ENCODE measurements at regions not wholly inside any gene's neighbourhood (a gene's known extent, or its start where the extent isn't known, plus 50 kb on each side); places are given as distances from the start of the nearest gene placed in this dataset.

- no peaks in the 10 kb centered on the region for H3K36me3 ChIP-seq
- no peaks in the 10 kb centered on the region for H3K9me3 ChIP-seq
- TF ChIP-seq CTCF (IDR thresholded peaks at IDR 0.05) = no peak
- TF ChIP-seq POLR2A (IDR thresholded peaks at IDR 0.05) = no peak
- no peak for TF ChIP-seq POLR2AphosphoS5 (IDR thresholded peaks at IDR 0.05; ENCODE audit: insufficient read depth in 1 of 2, low read depth in 1 of 2)
- H3K4me1 ChIP-seq = no peaks in the 10 kb centered on the region
- DNase-seq (ENCODE audit: extremely low spot score in 2 of 2) = no peak
- intact Hi-C loops (cut with DNase I) = no loop called here
- no peaks in the 10 kb centered on the region for H3K27me3 ChIP-seq
- no peak overlapping the region for H3K27ac ChIP-seq
- H3K4me3 ChIP-seq = no peak overlapping the region
Measured at GRCh38 chr10:55280696-55281095, 479.7 kb upstream of the PCDH15 start.

GRCh38 chr10:55277549-55277948 lies 476.5 kb upstream of the PCDH15 start:
- Histone ChIP-seq H3K4me3 (no peak overlapping the region), H3K9me3 (no peaks in the 10 kb centered on the region), H3K27ac (no peak overlapping the region), H3K36me3 (no peaks in the 10 kb centered on the region), H3K4me1 (no peaks in the 10 kb centered on the region), H3K27me3 (no peaks in the 10 kb centered on the region)
- TF ChIP-seq POLR2A (IDR thresholded peaks at IDR 0.05) = no peak
- TF ChIP-seq POLR2AphosphoS5 (IDR thresholded peaks at IDR 0.05; ENCODE audit: insufficient read depth in 1 of 2, low read depth in 1 of 2) = no peak
- TF ChIP-seq CTCF (IDR thresholded peaks at IDR 0.05) = no peak
- intact Hi-C loops (cut with DNase I) = no loop called here
- no peak for DNase-seq (ENCODE audit: extremely low spot score in 2 of 2)

- H3K27ac ChIP-seq = no peak overlapping the region
- TF ChIP-seq POLR2A (IDR thresholded peaks at IDR 0.05) (no peak), POLR2AphosphoS5 (IDR thresholded peaks at IDR 0.05; ENCODE audit: insufficient read depth in 1 of 2, low read depth in 1 of 2) (no peak), CTCF (IDR thresholded peaks at IDR 0.05) (no peak)
- intact Hi-C loops (cut with DNase I) = no loop called here
Measured at GRCh38 chr10:55274367-55274766, 473.3 kb upstream of the PCDH15 start.

GRCh38 chr10:55273946-55274345 lies 472.9 kb upstream of the PCDH15 start:
- no peak overlapping the region for H3K4me3 ChIP-seq
- no peaks in the 10 kb centered on the region for H3K4me1 ChIP-seq
- no peak for DNase-seq (ENCODE audit: extremely low spot score in 2 of 2)
- H3K27ac ChIP-seq = no peak overlapping the region
- no peaks in the 10 kb centered on the region for H3K9me3 ChIP-seq
- intact Hi-C loops (cut with DNase I) = no loop called here
- TF ChIP-seq CTCF (IDR thresholded peaks at IDR 0.05) (no peak), POLR2AphosphoS5 (IDR thresholded peaks at IDR 0.05; ENCODE audit: insufficient read depth in 1 of 2, low read depth in 1 of 2) (no peak), POLR2A (IDR thresholded peaks at IDR 0.05) (no peak)
- H3K27me3 ChIP-seq = no peaks in the 10 kb centered on the region
- no peaks in the 10 kb centered on the region for H3K36me3 ChIP-seq

More at GRCh38 chr10:55274367-55274766, 473.3 kb upstream of the PCDH15 start:
- Histone ChIP-seq H3K4me1 (no peaks in the 10 kb centered on the region), H3K4me3 (no peak overlapping the region), H3K27me3 (no peaks in the 10 kb centered on the region), H3K36me3 (no peaks in the 10 kb centered on the region), H3K9me3 (no peaks in the 10 kb centered on the region)
- no peak for DNase-seq (ENCODE audit: extremely low spot score in 2 of 2)

- Histone ChIP-seq H3K9me3 (no peaks in the 10 kb centered on the region), H3K36me3 (no peaks in the 10 kb centered on the region), H3K27me3 (no peaks in the 10 kb centered on the region), H3K27ac (no peak overlapping the region), H3K4me1 (no peaks in the 10 kb centered on the region), H3K4me3 (no peak overlapping the region)
- no peak for DNase-seq (ENCODE audit: extremely low spot score in 2 of 2)
- intact Hi-C loops (cut with DNase I) = no loop called here
- TF ChIP-seq CTCF (IDR thresholded peaks at IDR 0.05) (no peak), POLR2A (IDR thresholded peaks at IDR 0.05) (no peak), POLR2AphosphoS5 (IDR thresholded peaks at IDR 0.05; ENCODE audit: insufficient read depth in 1 of 2, low read depth in 1 of 2) (no peak)
Measured at GRCh38 chr10:55272886-55273285, 471.9 kb upstream of the PCDH15 start.

All from vagina (tissue), 2 donors.